Liver (tissue), 2 donors: ENCODE measurements at regions not wholly inside any gene's neighbourhood (a gene's known extent, or its start where the extent isn't known, plus 50 kb on each side); places are given as distances from the start of the nearest gene placed in this dataset.

ENCODE experiments used
- CTCF ChIP-seq: fragments of 150-350 bp; IDR thresholded peaks from 2 replicates; pipeline ENCODE4 v1.5.1; 2017; ENCODE audit warnings: improper control_type of control experiment, low read depth, low read length; ENCODE audit not compliant: missing input control
- ZBTB33 ChIP-seq: IDR thresholded peaks from 2 replicates; pipeline ENCODE4 v1.6.1; 2016; ENCODE audit warnings: antibody characterized with exemption
- TF ChIP-seq, protein P1 (sequence below): IDR thresholded peaks from 2 replicates; pipeline ENCODE4 v1.6.1; 2016; ENCODE audit warnings: antibody characterized with exemption, mild to moderate bottlenecking
- donor health status: healthy.

GRCh38 chr9:82436475-82436874, 447.9 kb downstream of the SPATA31D1 start:
- TF ChIP-seq, protein P1, sequence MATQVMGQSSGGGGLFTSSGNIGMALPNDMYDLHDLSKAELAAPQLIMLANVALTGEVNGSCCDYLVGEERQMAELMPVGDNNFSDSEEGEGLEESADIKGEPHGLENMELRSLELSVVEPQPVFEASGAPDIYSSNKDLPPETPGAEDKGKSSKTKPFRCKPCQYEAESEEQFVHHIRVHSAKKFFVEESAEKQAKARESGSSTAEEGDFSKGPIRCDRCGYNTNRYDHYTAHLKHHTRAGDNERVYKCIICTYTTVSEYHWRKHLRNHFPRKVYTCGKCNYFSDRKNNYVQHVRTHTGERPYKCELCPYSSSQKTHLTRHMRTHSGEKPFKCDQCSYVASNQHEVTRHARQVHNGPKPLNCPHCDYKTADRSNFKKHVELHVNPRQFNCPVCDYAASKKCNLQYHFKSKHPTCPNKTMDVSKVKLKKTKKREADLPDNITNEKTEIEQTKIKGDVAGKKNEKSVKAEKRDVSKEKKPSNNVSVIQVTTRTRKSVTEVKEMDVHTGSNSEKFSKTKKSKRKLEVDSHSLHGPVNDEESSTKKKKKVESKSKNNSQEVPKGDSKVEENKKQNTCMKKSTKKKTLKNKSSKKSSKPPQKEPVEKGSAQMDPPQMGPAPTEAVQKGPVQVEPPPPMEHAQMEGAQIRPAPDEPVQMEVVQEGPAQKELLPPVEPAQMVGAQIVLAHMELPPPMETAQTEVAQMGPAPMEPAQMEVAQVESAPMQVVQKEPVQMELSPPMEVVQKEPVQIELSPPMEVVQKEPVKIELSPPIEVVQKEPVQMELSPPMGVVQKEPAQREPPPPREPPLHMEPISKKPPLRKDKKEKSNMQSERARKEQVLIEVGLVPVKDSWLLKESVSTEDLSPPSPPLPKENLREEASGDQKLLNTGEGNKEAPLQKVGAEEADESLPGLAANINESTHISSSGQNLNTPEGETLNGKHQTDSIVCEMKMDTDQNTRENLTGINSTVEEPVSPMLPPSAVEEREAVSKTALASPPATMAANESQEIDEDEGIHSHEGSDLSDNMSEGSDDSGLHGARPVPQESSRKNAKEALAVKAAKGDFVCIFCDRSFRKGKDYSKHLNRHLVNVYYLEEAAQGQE: no peak
- TF ChIP-seq ZBTB33 (no peak), CTCF (no peak)
